Stimulated activated CD4-positive, alpha-beta T cell treated with anti-CD3 and anti-CD28 coated beads, Interleukin-12 subunit alpha, Interleukin-12 subunit beta, amount 100 ng/mL, for 24 hours (primary cell): ENCODE measurements at regions not wholly inside any gene's neighbourhood (a gene's known extent, or its start where the extent isn't known, plus 50 kb on each side); places are given as distances from the start of the nearest gene placed in this dataset.

Experiments used
- DNase-seq, 2 experiments: peaks; one replicate each; pipeline ENCODE4 v3.0.0-alpha.2; 2020; ENCODE audit warnings: low read depth in 2 of 2

GRCh38 chr15:62572797-62573196 lies 407.7 kb upstream of the C2CD4B start:
- no peak for DNase-seq

- DNase-seq = no peak
Measured at GRCh38 chr15:62573876-62574275, 408.8 kb upstream of the C2CD4B start.

- DNase-seq = no peak
Measured at GRCh38 chr15:62578546-62578945, 413.5 kb upstream of the C2CD4B start.

GRCh38 chr15:62578960-62579359 lies 413.9 kb upstream of the C2CD4B start:
- no peak for DNase-seq

- no peak for DNase-seq
Measured at GRCh38 chr15:62579842-62580241, 414.8 kb upstream of the C2CD4B start.

GRCh38 chr15:62582580-62582979 lies 417.5 kb upstream of the C2CD4B start:
- DNase-seq = no peak

GRCh38 chr15:62584301-62585235 lies 419.5 kb upstream of the C2CD4B start:
- no peak for DNase-seq

- no peak for DNase-seq
Measured at GRCh38 chr15:62588938-62589670, 424.0 kb upstream of the C2CD4B start.

- DNase-seq = no peak
Measured at GRCh38 chr15:62591842-62592838, 427.1 kb upstream of the C2CD4B start.

- no peak for DNase-seq
Measured at GRCh38 chr15:62592920-62593319, 427.8 kb upstream of the C2CD4B start.

GRCh38 chr15:62593681-62594399 lies 428.8 kb upstream of the C2CD4B start:
- no peak for DNase-seq

- no peak for DNase-seq
Measured at GRCh38 chr15:62598217-62598616, 433.1 kb upstream of the C2CD4B start.

GRCh38 chr15:62599791-62600777 lies 435.0 kb upstream of the C2CD4B start:
- DNase-seq = no peak

- no peak for DNase-seq
Measured at GRCh38 chr15:62601777-62602545, 436.9 kb upstream of the C2CD4B start.

- DNase-seq = no peak
Measured at GRCh38 chr15:62603742-62604141, 438.7 kb upstream of the C2CD4B start.

- no peak for DNase-seq
Measured at GRCh38 chr15:62605282-62605681, 437.3 kb upstream of the TPM1 start.

GRCh38 chr15:62606376-62607113 lies 436.0 kb upstream of the TPM1 start:
- DNase-seq = no peak

GRCh38 chr15:62607114-62607462 lies 435.5 kb upstream of the TPM1 start:
- no peak for DNase-seq
